K562 (cell line): ENCODE measurements at regions not wholly inside any gene's neighbourhood (a gene's known extent, or its start where the extent isn't known, plus 50 kb on each side); places are given as distances from the start of the nearest gene placed in this dataset.

Experiments used
- ATAC-seq: fragments of 200-7000 bp; cut with Tn5 transposase; 3 replicates; pipeline ENCODE4 v1.9.1; 2020; ENCODE audit warnings: moderate library complexity
- BruUV-seq: library from RNA; stranded (reverse); fragments of 400-500 nt; replicated peaks from 2 replicates; lab custom pipeline; 2021; lab: Mats Ljungman, UMichigan
- CTCF ChIA-PET: fragments of 300-600 bp; formaldehyde crosslinking; extraction: SDS; loops from one replicate; lab custom pipeline; 2021; ENCODE audit warnings: low intra/inter-chr PET ratio; lab: Yijun Ruan, JAX
- POLR2A ChIA-PET: fragments of 300-600, 350-650 bp; sonication (Branson Sonifier 250); formaldehyde crosslinking; extraction: SDS; loops from one replicate; lab custom pipeline; 2021; ENCODE audit warnings: antibody characterized with exemption, inconsistent platforms; lab: Yijun Ruan, JAX
- DNase-seq, 4 experiments: peaks; one replicate each; pipeline versions ENCODE4 v3.0.0 to v3.0.0-alpha.2; 2011 to 2018; ENCODE audit warnings: low spot score in 3 of 4, mixed read lengths in 3 of 4; ENCODE audit errors: extremely low read depth in 1 of 4
- FAIRE-seq: peaks from 2 replicates; lab custom pipeline; 2011; peaks lifted over from hg19 to GRCh38; lab: Jason Lieb, UNC
- H2AFZ ChIP-seq: 2 replicates; pipeline ENCODE4 v1.6.0; 2011; ENCODE audit warnings: low read depth, low read length, control low read depth, inconsistent platforms
- H3K27ac ChIP-seq: fragments of 200-600 bp; 3 replicates; pipeline ENCODE4 v1.8.0; 2011; ENCODE audit warnings: low read depth, mild to moderate bottlenecking, control low read depth, inconsistent platforms, low read length, moderate library complexity, mixed read lengths; ENCODE audit errors: extremely low read depth
- H3K27me3 ChIP-seq, 2 experiments: fragments of 300-600 bp in 1 of 2; 2 replicates in 1 of 2; 3 replicates in 1 of 2; pipeline versions ENCODE4 v1.6.0 to v1.8.0; 2011; ENCODE audit warnings: inconsistent platforms in 2 of 2, low read length in 2 of 2, mild to moderate bottlenecking in 1 of 2, mixed read lengths in 1 of 2, moderate library complexity in 1 of 2; ENCODE audit not compliant: control insufficient read depth in 2 of 2, insufficient read depth in 2 of 2
- H3K36me3 ChIP-seq: fragments of 300-600 bp; 3 replicates; pipeline ENCODE4 v1.8.0; 2011; ENCODE audit warnings: mild to moderate bottlenecking, low read length, inconsistent platforms; ENCODE audit not compliant: control insufficient read depth, insufficient read depth
- H3K4me1 ChIP-seq, 2 experiments: fragments of 200-600 bp in 1 of 2; replicated peaks in 1 of 2; 2 replicates in 1 of 2; 3 replicates in 1 of 2; pipeline versions ENCODE4 v1.5.1 to v1.8.0; 2011; ENCODE audit warnings: inconsistent platforms in 2 of 2, low read length in 2 of 2, mild to moderate bottlenecking in 1 of 2, mixed read lengths in 1 of 2, moderate library complexity in 1 of 2; ENCODE audit not compliant: control insufficient read depth in 2 of 2, insufficient read depth in 2 of 2
- H3K4me2 ChIP-seq: 2 replicates; pipeline ENCODE4 v1.6.1; 2011; ENCODE audit warnings: low read length, control low read depth, inconsistent platforms, mixed read lengths; ENCODE audit not compliant: insufficient read depth
- H3K4me3 ChIP-seq: fragments of 200-600 bp; sonication (generic), shearing (Covaris generic); 2 replicates; pipeline ENCODE4 v1.5.1; 2016; ENCODE audit warnings: control low read depth, inconsistent platforms
- H3K79me2 ChIP-seq: fragments of 200-600 bp; 3 replicates; pipeline ENCODE4 v1.8.0; 2011; ENCODE audit warnings: low read length, inconsistent platforms; ENCODE audit not compliant: control insufficient read depth, insufficient read depth
- H3K9ac ChIP-seq, 2 experiments: 2 replicates each; pipeline versions ENCODE4 v1.6.0 to v1.6.1; 2011; ENCODE audit warnings: low read depth in 2 of 2, low read length in 2 of 2, control low read depth in 1 of 2, inconsistent platforms in 1 of 2, mild to moderate bottlenecking in 1 of 2, mixed read lengths in 1 of 2; ENCODE audit not compliant: insufficient read depth in 1 of 2
- H3K9me1 ChIP-seq: one replicate; pipeline ENCODE4 v1.6.0; 2011; ENCODE audit warnings: inconsistent platforms, mild to moderate bottlenecking, low read length, moderate library complexity; ENCODE audit not compliant: control insufficient read depth, insufficient read depth
- H3K9me3 ChIP-seq: replicated peaks from 2 replicates; pipeline ENCODE4 v1.5.1; 2011; ENCODE audit warnings: low read depth, low read length, inconsistent platforms; ENCODE audit not compliant: control insufficient read depth, insufficient read depth
- H4K20me1 ChIP-seq: replicated peaks from 2 replicates; pipeline ENCODE4 v1.6.1; 2011; ENCODE audit warnings: low read length, inconsistent platforms, mixed read lengths; ENCODE audit not compliant: control insufficient read depth, insufficient read depth
- ATF4 ChIP-seq: fragments of 450-650 bp; formaldehyde crosslinking; IDR thresholded peaks from 2 replicates; pipeline ENCODE4 v1.4.0; 2022; ENCODE audit warnings: mild to moderate bottlenecking, moderate library complexity
- E4F1 ChIP-seq: fragments of 250-450 bp; sonication (Bioruptor Pico); IDR thresholded peaks from 2 replicates; pipeline ENCODE4 v1.5.0; 2021; ENCODE audit warnings: mild to moderate bottlenecking, borderline replicate concordance
- FOXK2 ChIP-seq, 2 experiments: fragments of 450-650 bp; IDR thresholded peaks in 1 of 2; conservative IDR thresholded peaks in 1 of 2; 2 replicates each; pipeline ENCODE4 v1.6.1; 2016; ENCODE audit warnings: low read depth in 2 of 2, mild to moderate bottlenecking in 1 of 2
- GABPA ChIP-seq: fragments of 200-800 bp; sonication (Bioruptor generic); conservative IDR thresholded peaks from 2 replicates; pipeline ENCODE4 v1.6.1; 2016; ENCODE audit warnings: low read depth, missing genetic modification characterization, missing compliant biosample characterization
- ID3 ChIP-seq, 2 experiments: fragments of 250-450 bp in 1 of 2; fragments of 450-650 bp in 1 of 2; sonication (Bioruptor Pico) in 1 of 2; IDR thresholded peaks; 2 replicates each; pipeline versions ENCODE4 v1.6.1 to v1.8.0; 2016 to 2021; ENCODE audit warnings: mild to moderate bottlenecking in 2 of 2, moderate library complexity in 2 of 2, missing compliant biosample characterization in 1 of 2, missing genetic modification characterization in 1 of 2
- MXI1 ChIP-seq: IDR thresholded peaks from 2 replicates; pipeline ENCODE4 v1.6.1; 2011; ENCODE audit warnings: low read depth, mild to moderate bottlenecking, improper control_type of control experiment, low read length
- NKRF ChIP-seq: fragments of 450-650 bp; IDR thresholded peaks from 2 replicates; pipeline ENCODE4 v1.6.1; 2016; ENCODE audit warnings: borderline replicate concordance
- PURB ChIP-seq: sonication (generic); formaldehyde crosslinking; IDR thresholded peaks from 2 replicates; pipeline ENCODE4 v1.9.0; 2021; ENCODE audit warnings: low read depth, mild to moderate bottlenecking, missing genetic modification reagents
- RFX1 ChIP-seq: fragments of 450-650 bp; IDR thresholded peaks from 2 replicates; pipeline ENCODE4 v1.6.1; 2016; ENCODE audit warnings: mild to moderate bottlenecking, moderate library complexity
- USF1 ChIP-seq: sonication (generic); formaldehyde crosslinking; IDR thresholded peaks from 2 replicates; pipeline ENCODE4 v1.9.0; 2022; ENCODE audit warnings: mild to moderate bottlenecking, missing genetic modification reagents
- XRCC3 ChIP-seq: fragments of 450-650 bp; IDR thresholded peaks from 2 replicates; pipeline ENCODE4 v1.6.1; 2017; ENCODE audit warnings: mild to moderate bottlenecking, moderate library complexity
- ZBTB1 ChIP-seq: sonication (generic); formaldehyde crosslinking; IDR thresholded peaks from 2 replicates; pipeline ENCODE4 v1.8.1; 2023; ENCODE audit warnings: missing genetic modification reagents, low read depth, mild to moderate bottlenecking, borderline replicate concordance
- ZC3H8 ChIP-seq: fragments of 450-650 bp; IDR thresholded peaks from 2 replicates; pipeline ENCODE4 v1.6.1; 2017
- ZNF280B ChIP-seq: fragments of 250-450 bp; sonication (Bioruptor Pico); IDR thresholded peaks from 2 replicates; pipeline ENCODE4 v1.5.1; 2021; ENCODE audit warnings: mild to moderate bottlenecking
- ZNF785 ChIP-seq: fragments of 250-450 bp; sonication (Bioruptor Pico); IDR thresholded peaks from 2 replicates; pipeline ENCODE4 v1.4.0; 2020; ENCODE audit warnings: mild to moderate bottlenecking
- WGBS: fragments of 100-300 bp; shearing (Covaris generic); methylation state at CpG from one replicate; pipeline ENCODE4 v1.1.6; 2016; ENCODE audit warnings: low coverage, mixed read lengths; ENCODE audit not compliant: insufficient coverage; ENCODE audit errors: missing lambda C conversion rate; 5-methylcytosine and 5-hydroxymethylcytosine counted together
- in situ Hi-C: fragments of 300-500 bp; cut with MboI; formaldehyde crosslinking; loops from 4 replicates; pipeline ENCODE4 v1.15.0; 2018; ENCODE audit warnings: inconsistent platforms, mixed read lengths
- intact Hi-C: fragments of 100-400 bp; cut with micrococcal nuclease; formaldehyde crosslinking; loops from 2 replicates; pipeline ENCODE4 v1.14.2; 2022

- H3K4me2 ChIP-seq = no peak overlapping the region
- no peaks in the 10 kb centered on the region for H4K20me1 ChIP-seq
- 3% methylated on average over 9 of the region's 12 CpGs for WGBS
- H3K79me2 ChIP-seq = no peaks in the 10 kb centered on the region
- H3K36me3 ChIP-seq = no peaks in the 10 kb centered on the region
- in situ Hi-C loops (no loop called here), intact Hi-C loops (no loop called here)
- ChIA-PET POLR2A (no interaction called here), CTCF (no interaction called here)
- ATAC-seq (no peak), DNase-seq (no peak), FAIRE-seq (no peak)
- no peak overlapping the region for H3K27ac ChIP-seq
- H3K4me1 ChIP-seq = no peaks in the 10 kb centered on the region
- H3K9ac ChIP-seq = no peak overlapping the region
- no peaks in the 10 kb centered on the region for H3K27me3 ChIP-seq
- BruUV-seq = no TSS peak
- H3K9me3 ChIP-seq = no peaks in the 10 kb centered on the region; the same call in 1 of the 2 replicates
- no peak overlapping the region for H2AFZ ChIP-seq
- H3K4me3 ChIP-seq = no peak overlapping the region
- H3K9me1 ChIP-seq = no peaks in the 10 kb centered on the region
- no peak for TF ChIP-seq MXI1
- no peak for TF ChIP-seq ZBTB1
- TF ChIP-seq ID3 (CRISPR knock-in tag; IDR thresholded peaks at IDR 0.05) = no peak
- no peak for TF ChIP-seq ID3 (tag; IDR thresholded peaks at IDR 0.05)
- no peak for TF ChIP-seq ATF4
- TF ChIP-seq ZNF785 (CRISPR knock-in tag) = no peak
- no peak for TF ChIP-seq NKRF
- no peak for TF ChIP-seq FOXK2 (conservative IDR thresholded peaks at IDR 0.05 in 1 of 2, IDR thresholded peaks at IDR 0.05 in 1 of 2; ENCODE audit: low read depth in 2 of 2)
- TF ChIP-seq RFX1 = no peak
- TF ChIP-seq XRCC3 = no peak
- TF ChIP-seq ZC3H8 = no peak
- no peak for TF ChIP-seq USF1 (CRISPR knock-in tag)
- TF ChIP-seq GABPA (tag) = no peak
- TF ChIP-seq ZNF280B (CRISPR knock-in tag) = no peak
- TF ChIP-seq E4F1 (CRISPR knock-in tag) = no peak
- TF ChIP-seq PURB (CRISPR knock-in tag) = no peak
These were observed 1507.5 kb downstream of the EFNA5 start for GRCh38 chr5:106163233-106163632.
